ENCODE measurements at regions not wholly inside any gene's neighbourhood (a gene's known extent, or its start where the extent isn't known, plus 50 kb on each side); places are given as distances from the start of the nearest gene placed in this dataset.

DNA sequence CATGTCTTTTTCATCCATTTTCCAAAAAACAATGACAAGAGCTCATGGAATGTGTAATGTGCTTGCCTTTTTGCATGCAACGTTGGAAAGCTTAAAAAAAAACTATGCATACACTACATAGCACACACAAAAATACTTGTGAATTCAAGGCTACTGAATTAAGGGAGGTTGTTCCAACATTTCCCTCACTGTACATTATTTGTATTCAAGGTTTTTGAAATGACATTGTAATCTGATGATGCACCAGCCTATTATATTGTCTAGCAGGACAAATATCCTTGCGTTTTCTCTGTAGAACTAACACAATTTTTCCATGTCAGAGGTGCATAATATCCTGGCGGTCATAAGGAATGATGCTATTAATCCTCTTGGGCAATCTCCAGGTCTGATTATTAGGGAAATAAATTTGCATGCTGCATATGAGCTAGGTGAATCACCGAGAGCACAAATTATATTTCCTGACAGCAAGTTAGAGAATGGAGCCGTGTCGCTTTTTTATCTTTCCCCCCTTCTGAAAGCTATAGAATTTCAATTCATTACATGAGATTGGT, 836.9 kb upstream of the FANCL start (continued):
- TF ChIP-seq, protein P1, sequence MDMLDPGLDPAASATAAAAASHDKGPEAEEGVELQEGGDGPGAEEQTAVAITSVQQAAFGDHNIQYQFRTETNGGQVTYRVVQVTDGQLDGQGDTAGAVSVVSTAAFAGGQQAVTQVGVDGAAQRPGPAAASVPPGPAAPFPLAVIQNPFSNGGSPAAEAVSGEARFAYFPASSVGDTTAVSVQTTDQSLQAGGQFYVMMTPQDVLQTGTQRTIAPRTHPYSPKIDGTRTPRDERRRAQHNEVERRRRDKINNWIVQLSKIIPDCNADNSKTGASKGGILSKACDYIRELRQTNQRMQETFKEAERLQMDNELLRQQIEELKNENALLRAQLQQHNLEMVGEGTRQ (IDR thresholded peaks at IDR 0.05), result no peak
- TF ChIP-seq CBX2 (IDR thresholded peaks at IDR 0.05; ENCODE audit: borderline replicate concordance, low read depth) (no peak), HOXA7 (CRISPR knock-in tag; IDR thresholded peaks at IDR 0.05) (no peak), ZFP36 (IDR thresholded peaks at IDR 0.05; ENCODE audit: borderline replicate concordance, partially characterized antibody) (no peak), ELK1 (IDR thresholded peaks at IDR 0.05; ENCODE audit: low read depth, low read length) (no peak), FOSL2 (IDR thresholded peaks at IDR 0.05) (no peak), FOSL2 (CRISPR knock-in tag; IDR thresholded peaks at IDR 0.05) (no peak), TP53 (CRISPR knock-in tag; IDR thresholded peaks at IDR 0.05) (no peak), MAZ (IDR thresholded peaks at IDR 0.05; ENCODE audit: borderline replicate concordance, low read depth, low read length) (no peak), RAD21 (conservative IDR thresholded peaks at IDR 0.05 in 1 of 2, IDR thresholded peaks at IDR 0.05 in 1 of 2) (no peak)
- TF ChIP-seq, protein P2, sequence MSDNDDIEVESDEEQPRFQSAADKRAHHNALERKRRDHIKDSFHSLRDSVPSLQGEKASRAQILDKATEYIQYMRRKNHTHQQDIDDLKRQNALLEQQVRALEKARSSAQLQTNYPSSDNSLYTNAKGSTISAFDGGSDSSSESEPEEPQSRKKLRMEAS (IDR thresholded peaks at IDR 0.05), result no peak

DNA sequence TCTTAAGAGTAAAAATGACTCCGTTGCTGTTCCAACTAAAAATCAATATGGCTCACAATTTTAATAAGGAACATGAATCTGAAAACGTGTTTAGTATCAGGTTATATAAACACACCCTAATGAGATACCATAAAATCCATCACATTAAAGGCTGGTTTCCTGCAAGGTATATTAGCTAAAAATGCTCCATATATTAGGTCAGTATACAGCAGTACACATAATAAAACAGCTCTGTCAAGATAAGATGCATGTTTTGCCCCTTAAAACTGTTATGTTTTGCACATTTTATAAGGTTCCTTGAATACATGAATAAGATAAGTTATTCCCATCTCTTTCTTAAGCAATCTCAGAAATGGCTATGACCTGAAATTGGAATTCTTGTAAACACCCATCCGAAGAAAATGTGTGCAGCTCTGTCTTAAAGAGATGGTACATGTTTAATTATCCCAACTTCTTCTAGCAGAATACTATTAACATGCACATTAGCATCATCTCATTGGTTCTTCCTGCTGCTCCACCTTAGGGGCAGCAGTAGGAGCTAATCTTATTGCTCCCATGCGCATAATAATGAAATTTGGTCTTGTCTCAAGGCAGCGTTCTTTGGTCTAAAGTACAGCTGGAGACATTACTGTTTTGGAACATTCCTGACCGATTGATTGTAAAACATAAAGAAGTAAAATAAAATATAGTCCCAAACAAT, 836.1 kb upstream of the FANCL start:
- DNase-seq (ENCODE audit: low read depth in 1 of 2, low spot score in 1 of 2) (no peak), ATAC-seq (no peak), FAIRE-seq (no peak)
- TF ChIP-seq FOSL2 (IDR thresholded peaks at IDR 0.05) (no peak), FOSL2 (CRISPR knock-in tag; IDR thresholded peaks at IDR 0.05) (no peak), ZSCAN20 (CRISPR knock-in tag; IDR thresholded peaks at IDR 0.05) (no peak), ATOH8 (CRISPR knock-in tag; IDR thresholded peaks at IDR 0.05; ENCODE audit: low read depth) (no peak), BHLHE40 (IDR thresholded peaks at IDR 0.05; ENCODE audit: low read depth, low read length) (no peak), RFX5 (IDR thresholded peaks at IDR 0.05) (no peak), MAFK (IDR thresholded peaks at IDR 0.05; ENCODE audit: partially characterized antibody) (no peak), SREBF2 (IDR thresholded peaks at IDR 0.05) (no peak), FOXS1 (CRISPR knock-in tag; IDR thresholded peaks at IDR 0.05) (no peak), HEYL (CRISPR knock-in tag; IDR thresholded peaks at IDR 0.05) (no peak), CBX8 (IDR thresholded peaks at IDR 0.05) (no peak), ZFP36 (IDR thresholded peaks at IDR 0.05; ENCODE audit: borderline replicate concordance, partially characterized antibody) (no peak), ZC3H11A (IDR thresholded peaks at IDR 0.05) (no peak), ZNF302 (CRISPR knock-in tag; IDR thresholded peaks at IDR 0.05) (no peak), HOXB13 (CRISPR knock-in tag; IDR thresholded peaks at IDR 0.05; ENCODE audit: low read depth) (no peak), POLR2A (IDR thresholded peaks at IDR 0.05; ENCODE audit: low read length) (no peak), EP300 (IDR thresholded peaks at IDR 0.05) (no peak), HDAC2 (IDR thresholded peaks at IDR 0.05) (no peak)
- TF ChIP-seq, protein P3, sequence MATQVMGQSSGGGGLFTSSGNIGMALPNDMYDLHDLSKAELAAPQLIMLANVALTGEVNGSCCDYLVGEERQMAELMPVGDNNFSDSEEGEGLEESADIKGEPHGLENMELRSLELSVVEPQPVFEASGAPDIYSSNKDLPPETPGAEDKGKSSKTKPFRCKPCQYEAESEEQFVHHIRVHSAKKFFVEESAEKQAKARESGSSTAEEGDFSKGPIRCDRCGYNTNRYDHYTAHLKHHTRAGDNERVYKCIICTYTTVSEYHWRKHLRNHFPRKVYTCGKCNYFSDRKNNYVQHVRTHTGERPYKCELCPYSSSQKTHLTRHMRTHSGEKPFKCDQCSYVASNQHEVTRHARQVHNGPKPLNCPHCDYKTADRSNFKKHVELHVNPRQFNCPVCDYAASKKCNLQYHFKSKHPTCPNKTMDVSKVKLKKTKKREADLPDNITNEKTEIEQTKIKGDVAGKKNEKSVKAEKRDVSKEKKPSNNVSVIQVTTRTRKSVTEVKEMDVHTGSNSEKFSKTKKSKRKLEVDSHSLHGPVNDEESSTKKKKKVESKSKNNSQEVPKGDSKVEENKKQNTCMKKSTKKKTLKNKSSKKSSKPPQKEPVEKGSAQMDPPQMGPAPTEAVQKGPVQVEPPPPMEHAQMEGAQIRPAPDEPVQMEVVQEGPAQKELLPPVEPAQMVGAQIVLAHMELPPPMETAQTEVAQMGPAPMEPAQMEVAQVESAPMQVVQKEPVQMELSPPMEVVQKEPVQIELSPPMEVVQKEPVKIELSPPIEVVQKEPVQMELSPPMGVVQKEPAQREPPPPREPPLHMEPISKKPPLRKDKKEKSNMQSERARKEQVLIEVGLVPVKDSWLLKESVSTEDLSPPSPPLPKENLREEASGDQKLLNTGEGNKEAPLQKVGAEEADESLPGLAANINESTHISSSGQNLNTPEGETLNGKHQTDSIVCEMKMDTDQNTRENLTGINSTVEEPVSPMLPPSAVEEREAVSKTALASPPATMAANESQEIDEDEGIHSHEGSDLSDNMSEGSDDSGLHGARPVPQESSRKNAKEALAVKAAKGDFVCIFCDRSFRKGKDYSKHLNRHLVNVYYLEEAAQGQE (IDR thresholded peaks at IDR 0.05), result no peak
- H3K4me1 ChIP-seq, result no peaks in the 10 kb centered on the region
- H3K27ac ChIP-seq, result no peak overlapping the region
- no peaks in the 10 kb centered on the region for H3K9me3 ChIP-seq
- no peak overlapping the region for H3K4me2 ChIP-seq
- ChIA-PET POLR2A (no interaction called here), CTCF (no interaction called here)
- WGBS (ENCODE audit: missing lambda C conversion rate), result 27% methylated on average over 6 of the region's 6 CpGs
- no peak overlapping the region for H3K4me3 ChIP-seq

All from A549 (cell line).